Stimulated activated CD4-positive, alpha-beta T cell treated with anti-CD3 and anti-CD28 coated beads, TNF-alpha, amount 100 ng/mL, for 4 hours (primary cell): ENCODE measurements at regions not wholly inside any gene's neighbourhood (a gene's known extent, or its start where the extent isn't known, plus 50 kb on each side); places are given as distances from the start of the nearest gene placed in this dataset.

Source experiments
- DNase-seq, 3 experiments: peaks; one replicate each; pipeline ENCODE4 v3.0.0-alpha.2; 2020; ENCODE audit warnings: low read depth in 3 of 3

GRCh38 chr20:60271597-60271996 is 313.4 kb downstream of the CDH26 start:
- DNase-seq = no peak

GRCh38 chr20:60272790-60273189 is 314.6 kb downstream of the CDH26 start:
- no peak for DNase-seq

DNA sequence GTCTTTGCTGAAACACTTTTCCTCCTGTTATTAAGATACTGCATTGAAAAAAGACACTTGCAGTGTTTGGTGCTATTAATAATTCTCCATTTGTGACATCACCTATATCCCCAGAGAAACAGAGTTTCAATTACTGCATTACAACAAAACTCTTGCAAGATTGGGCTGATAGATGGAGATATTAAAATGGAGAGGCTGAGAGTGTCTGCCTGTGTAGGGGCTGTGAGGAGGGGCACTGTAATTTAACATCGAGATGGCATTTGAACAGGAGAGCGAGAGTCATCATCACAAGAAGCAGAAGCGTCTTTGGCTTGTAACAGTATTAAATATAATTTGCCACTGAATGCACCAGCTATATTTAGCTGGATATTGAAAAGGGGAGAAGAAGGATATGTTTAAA is 316.5 kb downstream of the CDH26 start:
- DNase-seq = no peak

DNA sequence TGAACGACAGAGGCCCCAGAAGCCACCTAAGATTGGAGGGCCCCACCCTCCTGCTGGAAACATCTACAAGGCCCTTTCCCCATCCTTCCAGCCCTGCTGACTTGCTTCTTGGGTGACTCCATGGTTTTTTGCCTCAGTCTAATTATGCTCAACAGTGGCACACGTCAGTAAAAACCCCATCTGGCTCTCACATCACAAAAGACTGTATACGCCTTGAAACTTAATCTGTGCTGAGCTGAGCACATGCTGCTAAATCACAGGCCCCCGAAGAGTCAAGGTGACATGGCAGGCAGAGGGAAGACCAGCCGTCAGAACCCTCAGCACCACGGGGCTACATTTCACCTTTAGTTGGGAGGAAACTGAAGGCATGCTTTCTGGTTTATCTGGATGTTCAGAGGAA is 323.1 kb downstream of the CDH26 start:
- no peak for DNase-seq

DNA sequence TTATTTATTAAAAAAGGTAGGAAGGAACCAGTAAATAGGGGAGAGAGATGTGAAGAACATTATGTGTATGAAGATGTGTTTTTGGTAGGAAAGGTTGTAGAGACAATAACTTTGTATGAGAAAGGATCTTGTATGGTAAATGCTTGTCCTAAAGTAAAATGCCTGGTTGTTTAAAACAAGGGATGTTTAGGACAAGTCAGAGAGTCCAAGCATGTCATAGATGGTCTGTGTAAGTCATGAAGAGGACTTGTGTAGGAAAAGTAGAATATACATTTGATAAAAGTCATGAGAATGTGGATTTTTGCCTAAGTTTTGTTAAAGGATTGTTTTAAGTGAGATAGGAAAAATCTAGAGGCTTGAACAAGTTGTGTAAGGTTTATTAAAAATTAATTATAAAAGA is 325.1 kb downstream of the CDH26 start:
- DNase-seq = no peak

DNA sequence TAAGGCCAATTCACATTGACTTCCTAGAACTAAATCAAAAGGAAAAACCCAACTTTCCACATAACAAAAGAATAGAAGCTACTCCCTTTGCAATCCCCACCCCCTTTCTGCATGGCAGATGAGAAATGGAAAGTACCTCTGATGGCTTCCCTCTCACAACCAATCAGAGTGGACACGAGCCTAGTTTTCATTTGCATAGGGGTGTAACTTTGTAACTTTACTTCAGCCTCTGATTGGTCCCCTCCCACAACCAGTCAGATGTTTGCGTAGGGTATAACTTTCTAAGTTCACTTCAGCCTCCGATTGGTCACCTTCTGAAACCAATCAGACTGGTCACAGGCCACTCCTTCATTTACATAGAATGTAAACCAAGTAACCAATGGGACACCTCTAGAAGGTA is 328.5 kb downstream of the CDH26 start:
- no peak for DNase-seq

- no peak for DNase-seq
Observed at GRCh38 chr20:60288945-60289344, 330.7 kb downstream of the CDH26 start.

DNA sequence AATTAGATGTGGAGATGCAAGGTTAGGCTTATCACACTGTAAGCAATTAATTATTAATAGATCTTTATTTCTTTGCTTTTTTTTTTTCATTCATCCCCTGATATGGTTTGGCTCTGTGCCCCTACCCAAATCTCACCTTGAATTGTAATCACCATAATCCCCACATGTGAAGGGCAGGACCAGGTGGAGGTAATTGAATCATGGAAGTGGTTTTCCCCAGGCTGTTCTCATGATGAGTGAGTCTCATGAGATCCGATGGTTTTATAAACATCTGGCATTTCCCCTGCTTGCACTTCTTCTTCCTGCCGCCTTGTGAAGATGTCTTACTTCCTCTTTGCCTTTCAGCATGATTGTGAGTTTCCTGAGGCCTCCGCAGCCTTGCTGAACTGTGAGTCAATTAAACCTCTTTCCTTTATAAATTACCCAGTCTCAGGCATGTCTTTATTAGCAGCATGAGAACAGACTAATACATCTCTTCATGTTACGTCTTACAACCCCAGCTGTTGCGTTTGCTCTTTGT is 333.8 kb downstream of the CDH26 start:
- no peak for DNase-seq

GRCh38 chr20:60294632-60295031 is 336.4 kb downstream of the CDH26 start:
- no peak for DNase-seq

GRCh38 chr20:60295214-60295613 is 337.0 kb downstream of the CDH26 start:
- DNase-seq = no peak

GRCh38 chr20:60297649-60298048 is 339.4 kb downstream of the CDH26 start:
- no peak for DNase-seq

DNA sequence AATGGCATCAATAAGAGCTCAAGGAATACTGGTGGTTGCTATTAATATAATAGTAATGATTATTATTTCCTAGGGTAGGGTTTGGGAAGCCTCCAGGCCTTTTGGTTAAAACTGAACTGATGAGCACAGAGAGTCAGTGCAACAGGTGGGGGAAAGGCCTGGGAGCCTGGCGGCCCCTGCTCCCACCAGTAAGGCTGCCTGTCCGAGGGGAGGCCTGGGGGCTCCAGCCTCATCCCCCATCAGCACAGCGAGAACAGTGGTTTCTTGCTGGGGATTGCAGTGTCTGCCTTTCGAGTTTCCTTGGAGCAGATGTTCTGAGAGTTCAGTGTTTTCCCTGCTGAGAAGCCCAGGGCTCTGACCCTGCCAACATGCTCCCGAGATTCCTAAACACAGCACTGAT is 340.4 kb downstream of the CDH26 start:
- no peak for DNase-seq

- DNase-seq = no peak
Observed at GRCh38 chr20:60299951-60300350, 341.7 kb downstream of the CDH26 start.

- no peak for DNase-seq
Observed at GRCh38 chr20:60300374-60300773, 342.2 kb downstream of the CDH26 start.

- DNase-seq = no peak
Observed at GRCh38 chr20:60302875-60303274, 344.7 kb downstream of the CDH26 start.

DNA sequence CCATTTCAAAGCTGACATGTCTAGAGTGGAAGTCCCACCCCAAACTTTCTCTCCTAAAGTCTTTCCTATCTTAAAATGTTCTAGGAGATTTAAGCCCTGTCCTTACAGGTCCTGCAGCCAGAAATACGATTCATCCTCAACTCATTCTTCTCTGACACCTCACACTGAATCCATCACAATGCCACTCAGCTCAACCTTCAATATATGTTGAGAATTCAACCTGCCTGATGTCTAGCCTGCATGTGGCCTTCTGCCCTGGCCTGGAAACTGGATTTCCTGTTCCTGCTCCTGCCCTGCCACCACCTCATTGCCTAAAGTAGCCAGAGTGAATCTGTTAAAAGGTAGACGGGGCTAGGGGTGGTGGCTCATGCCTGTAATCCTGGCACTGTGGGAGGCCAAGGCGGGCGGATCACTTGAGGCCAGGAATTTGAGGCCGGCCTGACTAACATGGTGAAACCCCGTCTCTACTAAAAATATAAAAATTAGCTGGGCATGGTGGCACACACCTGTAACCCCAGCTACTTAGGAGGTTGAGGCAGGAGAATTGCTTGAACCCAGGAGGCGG is 345.9 kb downstream of the CDH26 start:
- DNase-seq = no peak

DNA sequence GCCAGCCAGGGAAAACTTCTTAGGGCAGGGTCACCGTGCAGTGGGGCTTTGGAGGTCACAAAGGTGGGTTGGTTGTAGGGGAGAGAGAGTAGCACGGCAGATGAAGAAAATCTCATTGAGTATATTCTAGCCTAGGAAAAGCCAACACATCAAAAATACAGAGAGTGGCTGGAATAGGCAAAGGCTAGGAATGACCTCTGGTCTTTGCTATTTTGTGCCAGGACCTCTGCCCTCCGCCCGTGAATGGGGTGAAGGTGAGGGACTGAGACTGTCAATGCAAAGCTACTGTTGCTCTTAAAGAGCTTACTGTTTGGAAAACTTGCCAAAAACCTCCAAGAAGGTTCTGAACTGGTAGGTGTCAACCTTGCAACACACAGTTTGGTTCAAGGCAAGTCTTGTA is 346.7 kb downstream of the CDH26 start:
- DNase-seq = no peak

GRCh38 chr20:60306105-60306504 is 347.9 kb downstream of the CDH26 start:
- no peak for DNase-seq

- DNase-seq = no peak
Observed at GRCh38 chr20:60306551-60306950, 348.3 kb downstream of the CDH26 start.

DNA sequence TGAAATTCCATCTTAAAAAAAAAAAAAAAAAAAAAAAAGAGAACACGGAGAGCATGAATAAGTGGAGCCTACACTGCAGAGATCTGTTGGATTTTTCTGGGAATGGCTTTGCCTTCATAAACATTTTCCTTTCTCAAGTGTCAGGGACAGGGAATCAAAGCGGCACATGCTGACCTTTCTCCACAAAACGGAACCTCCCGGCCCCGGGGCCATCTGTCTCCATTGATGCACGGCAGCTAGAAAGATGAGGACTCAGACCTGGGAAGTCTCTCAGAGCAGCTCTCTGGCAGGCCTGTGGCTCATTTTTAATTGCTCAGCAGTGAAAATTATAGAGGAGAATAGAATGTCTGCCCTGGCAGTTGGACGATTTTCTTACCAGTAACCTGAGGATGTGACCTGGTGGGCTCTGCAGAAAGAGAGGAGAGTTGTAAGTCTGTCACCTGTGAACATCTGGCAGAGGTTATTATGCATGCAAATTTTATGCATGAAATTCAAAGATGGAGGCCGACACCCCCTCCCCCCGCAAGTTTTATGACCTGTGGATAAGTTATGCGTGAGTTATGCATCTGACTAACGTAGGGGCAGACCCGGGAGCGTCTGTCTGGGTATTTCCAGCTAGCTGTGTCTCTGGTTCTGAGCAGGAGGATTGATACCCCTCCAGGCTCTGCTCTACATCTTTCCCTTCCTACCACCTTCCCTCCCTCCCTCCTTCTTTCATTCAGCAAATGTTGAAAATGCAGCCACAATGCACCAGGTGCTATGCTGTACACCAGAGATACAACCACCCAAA is 352.5 kb downstream of the CDH26 start:
- DNase-seq = no peak

GRCh38 chr20:60313191-60313590 is 355.0 kb downstream of the CDH26 start:
- DNase-seq = no peak

DNA sequence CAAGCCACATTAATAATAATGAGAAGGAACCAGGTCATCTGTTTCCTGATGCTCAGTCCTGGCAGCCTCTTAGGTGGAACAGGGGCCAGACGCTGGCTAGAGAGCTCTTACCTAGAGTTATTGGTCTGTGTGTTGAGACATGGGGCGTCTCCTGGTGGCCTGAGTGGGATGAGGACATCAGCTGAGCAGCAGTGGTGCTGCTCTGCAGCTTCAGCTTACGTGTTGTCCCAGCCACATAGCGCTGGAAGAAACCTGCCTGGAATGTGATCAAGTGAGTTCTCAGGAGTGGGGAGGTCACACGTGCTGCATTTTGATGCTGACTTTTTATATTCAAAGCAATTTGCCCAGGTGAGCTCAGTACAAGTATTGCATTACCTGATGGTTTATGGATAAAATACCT is 355.4 kb downstream of the CDH26 start:
- no peak for DNase-seq

DNA sequence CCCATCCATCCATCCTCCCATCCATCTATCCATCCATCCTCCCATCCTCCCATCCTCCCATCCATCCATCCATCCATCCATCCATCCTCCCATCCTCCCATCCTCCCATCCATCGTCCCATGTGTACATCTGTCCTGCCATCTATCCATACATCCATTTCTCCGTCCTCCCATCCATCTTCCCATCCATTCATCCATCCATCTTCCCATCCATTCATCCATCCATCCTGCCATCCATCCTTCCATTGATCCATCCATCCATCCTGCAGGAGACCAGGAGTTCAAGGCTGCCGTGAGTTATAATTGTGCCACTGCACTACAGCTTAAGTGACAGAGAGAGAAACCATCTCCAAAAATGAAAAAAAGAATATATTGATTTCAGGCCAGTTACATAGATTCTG is 356.5 kb downstream of the CDH26 start:
- DNase-seq = no peak
